Retinal pigment epithelial cell (primary cell): ENCODE measurements at regions not wholly inside any gene's neighbourhood (a gene's known extent, or its start where the extent isn't known, plus 50 kb on each side); places are given as distances from the start of the nearest gene placed in this dataset.

Experiments used
- DNase-seq: peaks from one replicate; pipeline ENCODE4 v3.0.0-alpha.2; 2010; ENCODE audit warnings: low read depth
- H3K4me3 ChIP-seq: 2 replicates; pipeline ENCODE4 v1.5.1; 2011; ENCODE audit warnings: mild to moderate bottlenecking, low read length, control low read depth, moderate library complexity
- CTCF ChIP-seq: conservative IDR thresholded peaks from 2 replicates; pipeline ENCODE4 v1.5.1; 2011; ENCODE audit warnings: low read depth, low read length, control low read depth, inconsistent platforms

GRCh38 chr4:188409851-188410250 is 270.6 kb downstream of the TRIML1 start:
- no peak for DNase-seq
- no peak for TF ChIP-seq CTCF
- H3K4me3 ChIP-seq = no peak overlapping the region

GRCh38 chr4:188411805-188412204 is 272.6 kb downstream of the TRIML1 start:
- no peak overlapping the region for H3K4me3 ChIP-seq
- DNase-seq = no peak
- no peak for TF ChIP-seq CTCF

- H3K4me3 ChIP-seq = no peak overlapping the region
Observed at GRCh38 chr4:188412499-188412898, 273.3 kb downstream of the TRIML1 start.

GRCh38 chr4:188414441-188414840 is 275.2 kb downstream of the TRIML1 start:
- no peak for TF ChIP-seq CTCF
- no peak overlapping the region for H3K4me3 ChIP-seq
- DNase-seq = no peak

More at GRCh38 chr4:188412499-188412898, 273.3 kb downstream of the TRIML1 start:
- no peak for TF ChIP-seq CTCF
- no peak for DNase-seq

- no peak for TF ChIP-seq CTCF
- H3K4me3 ChIP-seq = no peak overlapping the region
- DNase-seq = no peak
Observed at GRCh38 chr4:188417181-188417580, 277.9 kb downstream of the TRIML1 start.

GRCh38 chr4:188423039-188423438 is 283.8 kb downstream of the TRIML1 start:
- no peak for TF ChIP-seq CTCF
- no peak for DNase-seq
- H3K4me3 ChIP-seq = no peak overlapping the region

- no peak for TF ChIP-seq CTCF
- no peak overlapping the region for H3K4me3 ChIP-seq
- DNase-seq = no peak
Observed at GRCh38 chr4:188428935-188429334, 289.7 kb downstream of the TRIML1 start.
